ENCODE measurements at regions not wholly inside any gene's neighbourhood (a gene's known extent, or its start where the extent isn't known, plus 50 kb on each side); places are given as distances from the start of the nearest gene placed in this dataset.

DNA sequence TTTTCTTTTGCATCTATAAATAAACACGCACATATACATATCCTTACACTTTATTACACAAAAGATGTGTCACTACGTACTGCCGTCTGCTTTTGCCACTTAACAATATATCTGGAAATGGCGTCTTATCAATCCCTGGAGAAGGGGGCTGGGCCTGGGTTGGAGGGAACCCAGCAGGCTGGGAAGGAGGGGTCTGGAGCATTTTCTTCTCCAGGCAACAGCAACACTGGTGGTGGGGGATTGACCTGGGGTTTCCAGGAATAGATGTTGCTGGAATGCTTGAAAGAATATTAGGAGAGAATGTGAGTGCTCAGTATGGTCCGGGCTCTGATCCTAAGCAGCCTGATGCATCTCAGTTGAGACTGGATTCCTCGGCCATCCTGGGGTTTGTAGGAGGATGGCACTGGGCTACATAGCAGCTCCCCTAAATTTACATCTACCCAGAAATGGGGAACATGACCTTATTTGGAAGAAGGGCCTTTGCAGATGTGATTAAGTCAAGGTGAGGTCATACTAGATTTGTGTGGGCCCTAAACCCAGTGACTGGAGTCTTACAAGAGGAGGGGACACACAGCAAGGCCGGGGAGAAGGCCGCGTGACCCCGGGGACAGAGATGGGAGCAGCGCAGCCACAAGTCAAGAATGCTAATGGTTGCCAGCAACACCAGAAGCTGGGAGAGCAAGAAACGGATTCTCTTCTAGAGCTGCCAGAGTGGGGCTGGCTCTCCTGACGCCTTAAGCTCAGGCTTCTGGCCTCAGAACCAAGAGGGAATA, 98.6 kb downstream of the SIK1 start:
- Histone ChIP-seq H4K20me1 (ENCODE audit: low read length) (no peaks in the 10 kb centered on the region), H3K27me3 (ENCODE audit: low read length) (no peaks in the 10 kb centered on the region), H3K36me3 (ENCODE audit: low read depth, low read length) (no peaks in the 10 kb centered on the region), H2AFZ (ENCODE audit: low read length) (no peak overlapping the region), H3F3A (ENCODE audit: low read length, unreplicated experiment) (no peaks in the 10 kb centered on the region), H3K9ac (ENCODE audit: low read length) (no peak overlapping the region), H3K79me2 (ENCODE audit: low read length) (no peaks in the 10 kb centered on the region), H3K27ac (ENCODE audit: low read length) (no peak overlapping the region), H3K4me1 (ENCODE audit: insufficient read depth, low read length) (peaks cover 15% of the 10 kb centered on the region), H3K4me2 (ENCODE audit: low read length) (no peak overlapping the region), H3K9me2 (replicated peaks; ENCODE audit: low read length) (no peaks in the 10 kb centered on the region), H3K4me3 (ENCODE audit: low read length) (no peak overlapping the region), H3K9me3 (ENCODE audit: low read length) (no peaks in the 10 kb centered on the region)
- POLR2A ChIA-PET (ENCODE audit: unreplicated experiment) = interaction anchor here (0.6 kb wide), 1 partner anchor 484 kb away, joined by 3 read pairs; no protein-coding TSS in a partner anchor
- TF ChIP-seq EZH2 (IDR thresholded peaks at IDR 0.05; ENCODE audit: low read length, unreplicated experiment) = no peak
- no peak for TF ChIP-seq EZH2phosphoT487 (IDR thresholded peaks at IDR 0.05; ENCODE audit: borderline replicate concordance, low read length)
- no peak for TF ChIP-seq CTCF (conservative IDR thresholded peaks at IDR 0.05; ENCODE audit: low read depth, low read length)
- intact Hi-C loops (cut with micrococcal nuclease) = no loop called here
- no TSS peak for BruUV-seq (replicated peaks)
- no peak for ATAC-seq
- DNase-seq = no peak
- CTCF ChIA-PET = no interaction called here

DNA sequence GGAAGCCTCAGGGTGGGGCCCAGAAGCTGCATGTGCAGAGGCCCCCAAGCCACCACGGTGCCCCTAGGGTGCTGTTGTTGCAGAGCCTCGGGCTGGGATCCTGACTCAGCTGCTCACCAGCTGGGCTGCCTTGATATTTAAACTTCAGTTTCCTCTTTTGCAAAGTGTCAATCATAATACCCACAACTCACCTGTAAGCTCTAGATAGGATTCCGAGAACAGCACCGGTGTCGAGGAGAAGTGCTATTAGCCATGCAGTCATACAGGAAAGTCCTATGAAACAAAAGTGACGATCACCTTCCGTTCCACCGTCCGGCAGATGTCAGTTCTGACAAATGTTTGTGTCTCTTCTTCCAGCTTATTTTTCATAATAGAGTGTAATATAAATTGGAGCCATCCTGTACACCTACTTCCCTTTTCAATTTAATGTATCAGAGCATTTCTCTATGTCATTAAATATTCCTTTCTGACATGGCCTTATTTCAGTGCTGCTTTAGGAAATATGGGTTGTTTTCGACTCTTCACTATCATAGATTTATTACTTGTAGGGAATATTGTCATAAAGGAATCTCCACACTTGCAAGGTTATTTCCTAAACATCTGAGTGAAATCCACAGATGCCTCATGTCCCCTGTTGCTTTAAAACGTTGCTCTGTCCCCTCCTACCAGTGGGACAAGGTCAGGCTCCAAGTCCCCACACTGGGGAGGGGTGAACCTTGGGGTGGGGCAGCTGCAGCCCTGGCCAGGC, 100.8 kb downstream of the SIK1 start:
- Histone ChIP-seq H3K4me2 (ENCODE audit: low read length) (no peak overlapping the region), H3K27me3 (ENCODE audit: low read length) (no peaks in the 10 kb centered on the region), H3F3A (ENCODE audit: low read length, unreplicated experiment) (no peaks in the 10 kb centered on the region), H3K27ac (ENCODE audit: low read length) (no peak overlapping the region), H3K9ac (ENCODE audit: low read length) (no peak overlapping the region), H3K9me3 (ENCODE audit: low read length) (no peaks in the 10 kb centered on the region), H3K9me2 (replicated peaks; ENCODE audit: low read length) (no peaks in the 10 kb centered on the region), H3K4me1 (ENCODE audit: insufficient read depth, low read length) (no peaks in the 10 kb centered on the region), H4K20me1 (ENCODE audit: low read length) (no peaks in the 10 kb centered on the region), H3K4me3 (ENCODE audit: low read length) (no peak overlapping the region), H2AFZ (ENCODE audit: low read length) (no peak overlapping the region), H3K79me2 (ENCODE audit: low read length) (no peaks in the 10 kb centered on the region), H3K36me3 (ENCODE audit: low read depth, low read length) (no peaks in the 10 kb centered on the region)
- BruUV-seq (replicated peaks) = no TSS peak
- ATAC-seq = no peak
- intact Hi-C loops (cut with micrococcal nuclease) = no loop called here
- no peak for TF ChIP-seq EZH2phosphoT487 (IDR thresholded peaks at IDR 0.05; ENCODE audit: borderline replicate concordance, low read length)
- no peak for TF ChIP-seq CTCF (conservative IDR thresholded peaks at IDR 0.05; ENCODE audit: low read depth, low read length)
- no peak for TF ChIP-seq EZH2 (IDR thresholded peaks at IDR 0.05; ENCODE audit: low read length, unreplicated experiment)
- CTCF ChIA-PET = no interaction called here
- POLR2A ChIA-PET (ENCODE audit: unreplicated experiment) = no interaction called here
- no peak for DNase-seq

DNA sequence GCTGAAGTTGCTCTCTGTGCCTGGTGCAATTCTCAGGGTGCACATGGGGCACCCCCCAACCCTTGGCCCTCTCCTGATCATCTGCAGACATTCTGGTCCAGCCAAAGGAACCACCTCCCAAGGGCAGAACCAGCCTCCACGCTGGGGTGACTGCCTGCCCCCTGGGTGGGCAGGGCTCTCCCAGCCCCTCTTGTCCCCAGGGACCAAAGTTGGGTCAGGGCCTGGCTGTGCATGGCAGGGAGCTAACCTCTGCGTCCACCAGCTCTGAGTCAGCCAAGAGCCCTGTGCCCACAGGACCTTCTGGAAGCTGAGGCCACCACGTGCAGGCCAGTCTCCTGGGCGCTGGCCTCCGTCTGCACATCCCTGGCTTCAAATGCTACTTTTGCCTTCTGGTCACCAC, 101.9 kb downstream of the SIK1 start:
- no peaks in the 10 kb centered on the region for H3K9me3 ChIP-seq (ENCODE audit: low read length)
- intact Hi-C loops (cut with micrococcal nuclease) = no loop called here
- ChIA-PET CTCF (no interaction called here), POLR2A (ENCODE audit: unreplicated experiment) (no interaction called here)
- no peaks in the 10 kb centered on the region for H4K20me1 ChIP-seq (ENCODE audit: low read length)
- no peak overlapping the region for H3K9ac ChIP-seq (ENCODE audit: low read length)
- no peak overlapping the region for H3K27ac ChIP-seq (ENCODE audit: low read length)
- BruUV-seq (replicated peaks) = no TSS peak
- no peaks in the 10 kb centered on the region for H3K36me3 ChIP-seq (ENCODE audit: low read depth, low read length)
- H3K4me3 ChIP-seq (ENCODE audit: low read length) = no peak overlapping the region
- DNase-seq (no peak), ATAC-seq (no peak)
- TF ChIP-seq EZH2 (IDR thresholded peaks at IDR 0.05; ENCODE audit: low read length, unreplicated experiment) (no peak), EZH2phosphoT487 (IDR thresholded peaks at IDR 0.05; ENCODE audit: borderline replicate concordance, low read length) (no peak), CTCF (conservative IDR thresholded peaks at IDR 0.05; ENCODE audit: low read depth, low read length) (no peak)
- H3F3A ChIP-seq (ENCODE audit: low read length, unreplicated experiment) = no peaks in the 10 kb centered on the region
- no peaks in the 10 kb centered on the region for H3K9me2 ChIP-seq (replicated peaks; ENCODE audit: low read length)
- H3K4me2 ChIP-seq (ENCODE audit: low read length) = no peak overlapping the region
- no peaks in the 10 kb centered on the region for H3K27me3 ChIP-seq (ENCODE audit: low read length)
- no peaks in the 10 kb centered on the region for H3K4me1 ChIP-seq (ENCODE audit: insufficient read depth, low read length)
- no peak overlapping the region for H2AFZ ChIP-seq (ENCODE audit: low read length)
- H3K79me2 ChIP-seq (ENCODE audit: low read length) = no peaks in the 10 kb centered on the region
